Astrocyte (in vitro differentiated cells and primary cell): ENCODE measurements at regions not wholly inside any gene's neighbourhood (a gene's known extent, or its start where the extent isn't known, plus 50 kb on each side); places are given as distances from the start of the nearest gene placed in this dataset.
A peak's percentile ranks its signal among the peaks of the same experiment; 100 is the strongest.
"Not testable (repeated sequence)": the region's sequence is repeated elsewhere in the genome, so short reads cannot be mapped to it uniquely, and the experiment has no call there.

ENCODE experiments used
- DNase-seq: peaks from one replicate; pipeline ENCODE4 v3.0.0-alpha.2; 2010; ENCODE audit warnings: low read depth
- FAIRE-seq: peaks from 2 replicates; lab custom pipeline; 2011; peaks lifted over from hg19 to GRCh38; lab: Jason Lieb, UNC
- H2AFZ ChIP-seq: 2 replicates; pipeline ENCODE4 v1.6.0; 2012; ENCODE audit warnings: low read depth, low read length, inconsistent platforms
- H3K27ac ChIP-seq: 2 replicates; pipeline ENCODE4 v1.5.1; 2011; ENCODE audit warnings: low read depth, low read length, inconsistent platforms
- H3K27me3 ChIP-seq: 2 replicates; pipeline ENCODE4 v1.6.0; 2011; ENCODE audit warnings: low read length, inconsistent platforms; ENCODE audit not compliant: insufficient read depth
- H3K36me3 ChIP-seq: 2 replicates; pipeline ENCODE4 v1.5.1; 2011; ENCODE audit warnings: low read length, inconsistent platforms; ENCODE audit not compliant: insufficient read depth
- H3K4me1 ChIP-seq: 2 replicates; pipeline ENCODE4 v1.5.1; 2011; ENCODE audit warnings: low read length, inconsistent platforms; ENCODE audit not compliant: insufficient read depth
- H3K4me2 ChIP-seq: 2 replicates; pipeline ENCODE4 v1.6.0; 2012; ENCODE audit warnings: low read length, inconsistent platforms
- H3K4me3 ChIP-seq: 2 replicates; pipeline ENCODE4 v1.5.1; 2011; ENCODE audit warnings: low read depth, mild to moderate bottlenecking, low read length, inconsistent platforms; ENCODE audit not compliant: insufficient read depth
- H3K79me2 ChIP-seq: 2 replicates; pipeline ENCODE4 v1.6.0; 2012; ENCODE audit warnings: mild to moderate bottlenecking, low read length, inconsistent platforms; ENCODE audit not compliant: insufficient read depth
- H3K9ac ChIP-seq: 2 replicates; pipeline ENCODE4 v1.6.0; 2012; ENCODE audit warnings: mild to moderate bottlenecking, low read length, inconsistent platforms
- H3K9me3 ChIP-seq: 2 replicates; pipeline ENCODE4 v1.5.1; 2012; ENCODE audit warnings: low read depth, mild to moderate bottlenecking, low read length, inconsistent platforms; ENCODE audit not compliant: insufficient read depth
- H4K20me1 ChIP-seq: 2 replicates; pipeline ENCODE4 v1.6.0; 2012; ENCODE audit warnings: low read length, inconsistent platforms; ENCODE audit not compliant: insufficient read depth
- H3K27ac Mint-ChIP-seq: one replicate; pipeline ENCODE4 v1.8.0; 2021; ENCODE audit warnings: mild to moderate bottlenecking, mixed read lengths; ENCODE audit not compliant: unreplicated experiment
- H3K27me3 Mint-ChIP-seq: one replicate; pipeline ENCODE4 v1.8.0; 2021; ENCODE audit warnings: low read depth, mixed read lengths; ENCODE audit not compliant: unreplicated experiment
- H3K36me3 Mint-ChIP-seq: one replicate; pipeline ENCODE4 v1.8.0; 2021; ENCODE audit warnings: low read depth, mixed read lengths; ENCODE audit not compliant: unreplicated experiment
- H3K4me1 Mint-ChIP-seq: one replicate; pipeline ENCODE4 v1.8.0; 2021; ENCODE audit warnings: low read depth, mixed read lengths; ENCODE audit not compliant: unreplicated experiment
- H3K4me3 Mint-ChIP-seq: one replicate; pipeline ENCODE4 v1.8.0; 2021; ENCODE audit warnings: mild to moderate bottlenecking, moderate library complexity, mixed read lengths; ENCODE audit not compliant: unreplicated experiment
- H3K9me3 Mint-ChIP-seq: one replicate; pipeline ENCODE4 v1.8.0; 2021; ENCODE audit warnings: mild to moderate bottlenecking, mixed read lengths; ENCODE audit not compliant: unreplicated experiment
- EZH2 ChIP-seq: IDR thresholded peaks from 2 replicates; pipeline ENCODE4 v1.6.1; 2012; ENCODE audit warnings: mild to moderate bottlenecking, low read length, inconsistent platforms; ENCODE audit not compliant: insufficient read depth
- TF ChIP-seq, protein P1 (sequence below): IDR thresholded peaks from 2 replicates; pipeline ENCODE4 v1.5.1; 2011; ENCODE audit warnings: low read depth, mild to moderate bottlenecking, inconsistent platforms, low read length, moderate library complexity; ENCODE audit not compliant: insufficient read depth

DNA sequence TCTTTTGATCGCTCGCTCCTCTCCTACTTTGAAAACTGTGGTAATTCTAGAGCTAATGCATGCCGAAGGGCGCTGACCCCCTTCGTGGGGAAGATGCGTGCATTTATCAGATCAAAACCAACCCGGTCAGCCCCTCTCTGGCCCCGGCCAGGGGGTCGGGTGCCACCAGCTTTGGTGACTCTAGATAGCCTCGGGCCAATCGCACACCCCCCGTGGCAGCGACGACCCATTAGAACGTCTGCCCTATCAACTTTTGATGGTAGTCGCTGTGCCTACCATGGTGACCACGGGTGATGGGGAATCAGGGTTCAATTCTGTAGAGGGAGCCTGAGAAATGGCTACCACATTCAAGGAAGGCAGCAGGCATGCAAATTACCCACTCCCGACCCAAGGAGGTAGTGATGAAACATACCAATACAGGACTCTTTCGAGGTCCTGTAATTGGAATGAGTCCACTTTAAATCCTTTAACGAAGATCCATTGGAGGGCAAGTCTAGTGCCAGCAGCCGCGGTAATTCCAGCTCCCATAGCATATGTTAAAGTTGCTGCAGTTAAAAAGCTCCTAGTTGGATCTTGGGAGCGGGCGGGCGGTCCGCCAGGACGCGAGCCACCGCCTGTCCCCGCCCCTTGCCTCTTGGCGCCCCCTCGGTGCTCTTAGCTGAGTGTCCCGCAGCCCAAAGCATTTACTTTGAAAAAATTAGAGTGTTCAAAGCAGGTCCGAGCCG, 3898.2 kb upstream of the OR11H1 start:
- Histone ChIP-seq H3K36me3 (no peaks in the 10 kb centered on the region), H3K27me3 (no peaks in the 10 kb centered on the region), H3K79me2 (no peaks in the 10 kb centered on the region), H2AFZ (no peak overlapping the region), H3K4me1 (no peaks in the 10 kb centered on the region), H4K20me1 (no peaks in the 10 kb centered on the region), H3K4me2 (no peak overlapping the region), H3K4me3 (no peak overlapping the region), H3K9ac (no peak overlapping the region), H3K9me3 (peaks cover 23% of the 10 kb centered on the region), H3K27ac (no peak overlapping the region)
- H3K36me3 Mint-ChIP-seq: peaks cover 3% of the 10 kb centered on the region
- no peaks in the 10 kb centered on the region for H3K4me1 Mint-ChIP-seq
- H3K9me3 Mint-ChIP-seq: peaks cover 25% of the 10 kb centered on the region
- TF ChIP-seq EZH2: no peak
- TF ChIP-seq, protein P1, sequence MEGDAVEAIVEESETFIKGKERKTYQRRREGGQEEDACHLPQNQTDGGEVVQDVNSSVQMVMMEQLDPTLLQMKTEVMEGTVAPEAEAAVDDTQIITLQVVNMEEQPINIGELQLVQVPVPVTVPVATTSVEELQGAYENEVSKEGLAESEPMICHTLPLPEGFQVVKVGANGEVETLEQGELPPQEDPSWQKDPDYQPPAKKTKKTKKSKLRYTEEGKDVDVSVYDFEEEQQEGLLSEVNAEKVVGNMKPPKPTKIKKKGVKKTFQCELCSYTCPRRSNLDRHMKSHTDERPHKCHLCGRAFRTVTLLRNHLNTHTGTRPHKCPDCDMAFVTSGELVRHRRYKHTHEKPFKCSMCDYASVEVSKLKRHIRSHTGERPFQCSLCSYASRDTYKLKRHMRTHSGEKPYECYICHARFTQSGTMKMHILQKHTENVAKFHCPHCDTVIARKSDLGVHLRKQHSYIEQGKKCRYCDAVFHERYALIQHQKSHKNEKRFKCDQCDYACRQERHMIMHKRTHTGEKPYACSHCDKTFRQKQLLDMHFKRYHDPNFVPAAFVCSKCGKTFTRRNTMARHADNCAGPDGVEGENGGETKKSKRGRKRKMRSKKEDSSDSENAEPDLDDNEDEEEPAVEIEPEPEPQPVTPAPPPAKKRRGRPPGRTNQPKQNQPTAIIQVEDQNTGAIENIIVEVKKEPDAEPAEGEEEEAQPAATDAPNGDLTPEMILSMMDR: no peak
- DNase-seq (no peak), FAIRE-seq (no peak)
- no peak overlapping the region for H3K4me3 Mint-ChIP-seq
- H3K27me3 Mint-ChIP-seq: no peaks in the 10 kb centered on the region
- H3K27ac Mint-ChIP-seq: peak overlapping the region; percentile 62

DNA sequence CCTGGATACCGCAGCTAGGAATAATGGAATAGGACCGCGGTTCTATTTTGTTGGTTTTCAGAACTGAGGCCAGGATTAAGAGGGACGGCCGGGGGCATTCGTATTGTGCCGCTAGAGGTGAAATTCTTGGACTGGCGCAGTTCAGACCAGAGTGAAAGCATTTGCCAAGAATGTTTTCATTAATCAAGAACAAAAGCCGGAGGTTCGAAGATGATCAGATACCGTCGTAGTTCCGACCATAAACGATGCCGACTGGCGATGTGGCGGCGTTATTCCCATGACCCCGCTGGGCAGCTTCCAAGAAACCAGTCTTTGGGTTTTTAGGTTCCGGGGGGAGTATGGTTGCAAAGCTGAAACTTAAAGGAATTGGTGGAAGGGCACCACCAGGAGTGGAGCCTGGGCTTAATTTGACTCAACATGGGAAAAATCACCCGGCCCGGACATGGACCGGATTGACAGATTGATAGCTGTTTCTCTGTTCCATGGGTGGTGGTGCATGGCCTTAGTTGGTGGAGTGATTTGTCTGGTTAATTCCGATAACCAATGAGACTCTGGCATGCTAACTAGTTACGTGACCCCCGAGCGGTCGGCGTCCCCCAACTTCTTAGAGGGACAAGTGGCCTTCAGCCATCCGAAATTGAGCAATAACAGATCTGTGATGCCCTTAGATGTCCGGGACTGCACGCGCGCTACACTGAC, 3897.5 kb upstream of the OR11H1 start:
- FAIRE-seq, H3K79me2 ChIP-seq, H3K27ac Mint-ChIP-seq, H4K20me1 ChIP-seq, DNase-seq, H3K36me3 ChIP-seq, H2AFZ ChIP-seq, H3K27me3 Mint-ChIP-seq, H3K9ac ChIP-seq, H3K27ac ChIP-seq, H3K4me3 Mint-ChIP-seq, H3K36me3 Mint-ChIP-seq, H3K4me2 ChIP-seq, H3K27me3 ChIP-seq, H3K4me3 ChIP-seq, H3K4me1 Mint-ChIP-seq, H3K4me1 ChIP-seq: not testable (repeated sequence)
- H3K9me3 ChIP-seq: peaks cover 23% of the 10 kb centered on the region
- peaks cover 23% of the 10 kb centered on the region for H3K9me3 Mint-ChIP-seq
